ENCODE measurements at regions not wholly inside any gene's neighbourhood (a gene's known extent, or its start where the extent isn't known, plus 50 kb on each side); places are given as distances from the start of the nearest gene placed in this dataset.

- DNase-seq (ENCODE audit: low read depth in 2 of 2) = no peak
These were observed 50.8 kb upstream of the OCM2 start for GRCh38 chr7:98040626-98041360.

- no peak for DNase-seq (ENCODE audit: low read depth in 2 of 2)
These were observed 56.8 kb upstream of the OCM2 start for GRCh38 chr7:98046816-98047215.

- no peak for DNase-seq (ENCODE audit: low read depth in 2 of 2)
These were observed 57.6 kb upstream of the LMTK2 start for GRCh38 chr7:98049034-98049433.

- DNase-seq (ENCODE audit: low read depth in 2 of 2) = peak; percentile 47 to 49
These were observed 55.4 kb upstream of the LMTK2 start for GRCh38 chr7:98051118-98051744.

GRCh38 chr7:98054585-98054984 lies 52.1 kb upstream of the LMTK2 start:
- no peak for DNase-seq (ENCODE audit: low read depth in 2 of 2)

- no peak for DNase-seq (ENCODE audit: low read depth in 2 of 2)
These were observed 50.1 kb upstream of the LMTK2 start for GRCh38 chr7:98056580-98056979.
